ENCODE measurements at regions not wholly inside any gene's neighbourhood (a gene's known extent, or its start where the extent isn't known, plus 50 kb on each side); places are given as distances from the start of the nearest gene placed in this dataset.
"Not testable (repeated sequence)": the region's sequence is repeated elsewhere in the genome, so short reads cannot be mapped to it uniquely, and the experiment has no call there.

GRCh38 chr6:66186756-66187155, 479.7 kb upstream of the EYS start:
- Histone ChIP-seq H3K4me1 (no peaks in the 10 kb centered on the region), H3K4me3 (no peak overlapping the region), H3K27ac (replicated peaks) (no peak overlapping the region), H3K27me3 (ENCODE audit: low read depth) (no peaks in the 10 kb centered on the region), H3K36me3 (no peaks in the 10 kb centered on the region), H3K9me3 (replicated peaks) (peaks cover 14% of the 10 kb centered on the region)
- intact Hi-C loops (cut with micrococcal nuclease) = no loop called here
- TF ChIP-seq CTCF (IDR thresholded peaks at IDR 0.05; ENCODE audit: borderline replicate concordance) = no peak
- no peak for DNase-seq

GRCh38 chr6:66184091-66184490, 477.1 kb upstream of the EYS start:
- TF ChIP-seq CTCF (IDR thresholded peaks at IDR 0.05; ENCODE audit: borderline replicate concordance) = no peak
- Histone ChIP-seq H3K36me3 (no peaks in the 10 kb centered on the region), H3K27me3 (ENCODE audit: low read depth) (no peaks in the 10 kb centered on the region), H3K4me3 (no peak overlapping the region), H3K4me1 (no peaks in the 10 kb centered on the region), H3K27ac (replicated peaks) (no peak overlapping the region), H3K9me3 (replicated peaks) (peaks cover 7% of the 10 kb centered on the region)
- intact Hi-C loops (cut with micrococcal nuclease) = no loop called here
- no peak for DNase-seq

GRCh38 chr6:66179361-66179760, 472.3 kb upstream of the EYS start:
- Histone ChIP-seq H3K4me1 (no peaks in the 10 kb centered on the region), H3K4me3 (no peak overlapping the region), H3K27me3 (ENCODE audit: low read depth) (no peaks in the 10 kb centered on the region), H3K9me3 (replicated peaks) (peaks cover 2% of the 10 kb centered on the region), H3K27ac (replicated peaks) (no peak overlapping the region), H3K36me3 (no peaks in the 10 kb centered on the region)
- no peak for DNase-seq
- intact Hi-C loops (cut with micrococcal nuclease) = no loop called here
- no peak for TF ChIP-seq CTCF (IDR thresholded peaks at IDR 0.05; ENCODE audit: borderline replicate concordance)

- no peaks in the 10 kb centered on the region for H3K36me3 ChIP-seq
- H3K27ac ChIP-seq (replicated peaks) = no peak overlapping the region
- H3K27me3 ChIP-seq (ENCODE audit: low read depth) = no peaks in the 10 kb centered on the region
- no peaks in the 10 kb centered on the region for H3K4me1 ChIP-seq
- TF ChIP-seq CTCF (IDR thresholded peaks at IDR 0.05; ENCODE audit: borderline replicate concordance) = no peak
- H3K4me3 ChIP-seq = no peak overlapping the region
- H3K9me3 ChIP-seq (replicated peaks) = peaks cover 41% of the 10 kb centered on the region
- DNase-seq = no peak
- intact Hi-C loops (cut with micrococcal nuclease) = no loop called here
Measured at GRCh38 chr6:66173587-66173986, 466.6 kb upstream of the EYS start.

- H3K4me3 ChIP-seq; DNase-seq; H3K4me1 ChIP-seq; H3K27me3 ChIP-seq (ENCODE audit: low read depth); intact Hi-C loops (cut with micrococcal nuclease); H3K27ac ChIP-seq (replicated peaks); H3K36me3 ChIP-seq: not testable (repeated sequence)
- H3K9me3 ChIP-seq (replicated peaks) = peaks cover 43% of the 10 kb centered on the region
Measured at GRCh38 chr6:66166713-66167112, 459.7 kb upstream of the EYS start.

GRCh38 chr6:66161546-66162108, 454.6 kb upstream of the EYS start:
- intact Hi-C loops (cut with micrococcal nuclease) = no loop called here
- no peaks in the 10 kb centered on the region for H3K4me1 ChIP-seq
- DNase-seq = no peak
- no peak overlapping the region for H3K4me3 ChIP-seq
- no peak overlapping the region for H3K27ac ChIP-seq (replicated peaks)
- no peaks in the 10 kb centered on the region for H3K36me3 ChIP-seq
- TF ChIP-seq CTCF (IDR thresholded peaks at IDR 0.05; ENCODE audit: borderline replicate concordance) = no peak
- peaks cover 50% of the 10 kb centered on the region for H3K9me3 ChIP-seq (replicated peaks)
- H3K27me3 ChIP-seq (ENCODE audit: low read depth) = no peaks in the 10 kb centered on the region

Measured in left ventricle myocardium inferior (tissue), 1 donor.